Activated T-cell treated with anti-CD3 and anti-CD28 coated beads for 48 hours (primary cell): ENCODE measurements at regions not wholly inside any gene's neighbourhood (a gene's known extent, or its start where the extent isn't known, plus 50 kb on each side); places are given as distances from the start of the nearest gene placed in this dataset.

Source experiments
- DNase-seq: peaks from one replicate; pipeline ENCODE4 v3.0.0-alpha.2; 2020; ENCODE audit warnings: low read depth

GRCh38 chr4:24244663-24245490, 339.5 kb downstream of the DHX15 start:
- DNase-seq = no peak

GRCh38 chr4:24243641-24244040, 340.7 kb downstream of the DHX15 start:
- DNase-seq = no peak

DNA sequence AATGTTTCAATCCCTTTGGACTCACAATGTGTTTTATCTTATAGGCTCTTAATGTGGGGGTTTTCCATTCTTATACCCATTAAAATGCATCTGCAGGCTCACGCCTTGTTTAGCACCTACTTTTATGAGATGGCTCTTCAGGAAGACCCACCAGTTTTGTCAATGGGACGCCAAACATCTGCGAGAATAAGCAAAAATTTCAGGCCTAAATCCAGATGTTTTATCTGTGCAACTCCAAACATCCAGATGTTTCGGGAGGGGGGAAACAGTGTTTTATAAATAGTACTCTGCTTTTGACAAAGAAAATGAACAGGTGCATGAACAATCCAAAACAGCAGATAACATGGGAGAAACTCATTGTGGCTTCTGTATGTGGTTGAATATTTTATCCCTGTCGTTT, 342.8 kb downstream of the DHX15 start:
- no peak for DNase-seq

DNA sequence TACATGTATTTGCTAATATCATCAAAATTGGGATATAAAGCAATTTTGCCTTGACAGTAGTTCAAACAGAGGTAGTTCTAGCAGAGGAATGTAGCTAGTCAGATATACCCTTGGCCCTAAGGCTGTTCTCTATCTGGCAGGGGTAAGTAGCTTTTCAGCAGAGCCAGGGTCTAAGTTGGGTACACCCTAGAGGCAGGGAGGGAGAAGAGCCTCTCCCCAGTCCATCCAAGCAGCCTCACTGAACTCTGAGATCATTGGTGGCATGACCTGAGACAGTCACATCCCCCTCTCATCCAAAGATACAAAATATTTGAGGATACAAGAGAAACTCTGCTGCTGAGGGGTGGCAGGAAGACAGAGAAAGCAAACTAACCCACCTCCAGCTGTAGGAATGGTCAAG, 343.7 kb downstream of the DHX15 start:
- no peak for DNase-seq

DNA sequence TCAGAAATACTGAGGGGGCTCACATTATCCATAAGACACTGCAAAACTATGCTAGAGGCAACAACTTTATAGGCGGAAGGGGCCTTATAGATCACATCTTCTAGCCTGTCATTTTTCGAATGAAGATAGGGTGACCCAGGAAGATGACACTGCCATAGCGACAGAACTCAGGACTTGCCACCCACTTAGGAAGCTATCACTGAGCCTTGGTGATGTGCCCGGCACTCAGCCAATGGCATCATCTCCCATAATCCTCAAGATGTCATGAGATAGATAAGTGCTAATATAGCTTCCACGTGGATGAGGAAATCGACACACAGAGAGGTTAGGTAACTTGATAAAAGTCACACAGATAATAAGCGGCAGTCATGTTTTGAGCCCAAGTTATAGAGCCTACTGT, 346.6 kb downstream of the DHX15 start:
- no peak for DNase-seq

- DNase-seq = no peak
Measured at GRCh38 chr4:24236532-24236931, 346.7 kb upstream of the PPARGC1A start.

- DNase-seq = no peak
Measured at GRCh38 chr4:24236120-24236519, 346.3 kb upstream of the PPARGC1A start.

- no peak for DNase-seq
Measured at GRCh38 chr4:24235618-24236017, 345.8 kb upstream of the PPARGC1A start.

DNA sequence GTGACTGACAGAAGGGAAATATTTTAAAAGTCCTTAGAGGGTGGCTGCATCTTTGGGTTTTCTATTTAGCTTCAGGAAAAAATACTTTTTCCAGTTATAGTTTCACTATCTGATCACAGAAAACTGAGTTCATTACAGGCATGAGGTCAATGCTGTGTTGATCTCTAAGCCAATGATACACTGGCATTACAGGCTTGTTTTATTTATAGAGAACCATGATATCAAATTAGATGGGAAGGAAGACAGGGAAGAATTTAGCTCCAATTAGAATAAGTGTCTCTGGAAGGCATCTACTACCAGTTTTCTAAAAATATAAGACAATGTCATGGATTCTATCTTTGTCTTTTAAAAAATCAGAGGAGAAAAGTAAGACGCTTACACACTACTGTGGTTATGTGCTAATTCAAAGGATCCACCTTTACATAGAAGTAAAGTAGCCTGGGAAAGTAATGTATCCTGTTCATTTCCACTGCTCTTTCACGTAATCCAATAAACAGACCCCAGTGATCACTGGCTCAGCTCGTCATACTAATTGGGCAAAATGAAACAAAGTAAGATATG, 344.5 kb upstream of the PPARGC1A start:
- DNase-seq = no peak

DNA sequence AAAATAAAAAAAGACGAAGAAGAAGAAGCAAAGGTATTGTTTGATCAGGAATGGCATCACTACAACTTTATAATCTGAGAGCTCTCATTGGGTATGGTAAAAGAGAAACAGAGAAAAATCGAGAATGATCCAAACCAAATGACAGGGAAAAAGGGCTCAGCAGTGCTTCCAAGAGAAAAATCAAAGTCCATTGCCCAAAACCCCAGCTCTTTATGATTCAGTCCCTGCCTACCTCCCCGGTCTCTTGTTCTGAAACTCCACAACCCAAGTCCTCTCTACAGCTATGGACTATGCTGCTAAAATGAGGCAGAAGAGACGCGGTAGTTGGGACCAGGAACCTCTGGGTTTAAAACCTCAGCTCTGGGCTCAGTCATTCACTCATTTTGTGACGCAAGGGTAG, 341.1 kb upstream of the PPARGC1A start:
- no peak for DNase-seq

DNA sequence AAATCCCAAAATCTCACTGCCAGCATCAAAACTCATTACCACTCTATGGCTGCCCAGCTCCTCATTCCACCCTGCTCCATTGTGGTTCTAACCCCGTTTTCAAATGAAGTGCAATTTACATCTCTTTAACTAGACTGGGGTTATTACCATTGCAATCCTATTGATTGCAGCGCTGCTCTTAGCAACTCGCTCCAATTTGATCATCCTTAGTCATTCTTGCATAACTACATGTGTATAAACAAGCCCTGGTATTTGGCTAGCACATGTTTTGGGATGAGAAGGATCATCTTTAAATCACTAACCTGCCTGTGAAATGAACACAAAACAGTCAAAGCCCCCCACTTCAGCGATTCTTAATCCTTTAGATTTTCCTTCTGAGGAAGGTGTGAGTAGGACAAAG, 340.1 kb upstream of the PPARGC1A start:
- no peak for DNase-seq

DNA sequence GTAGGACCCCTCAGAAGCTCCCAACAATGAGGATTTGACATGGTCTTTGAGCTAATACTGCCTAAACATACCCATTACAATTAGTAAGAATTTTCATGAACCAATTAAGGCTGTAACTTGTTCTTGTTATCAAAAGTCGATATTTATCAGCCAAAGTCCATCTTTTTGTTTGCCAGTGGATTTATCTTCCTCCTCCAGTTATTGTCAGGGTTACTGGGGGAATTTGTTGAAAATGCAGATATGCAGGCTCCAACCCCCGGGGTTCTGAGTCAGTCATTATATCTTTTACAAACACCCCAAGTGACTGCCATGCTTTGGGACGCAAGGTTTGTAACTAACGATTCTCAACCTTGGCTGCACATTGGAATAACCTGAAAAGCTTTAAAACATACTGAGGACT, 338.8 kb upstream of the PPARGC1A start:
- DNase-seq = no peak

DNA sequence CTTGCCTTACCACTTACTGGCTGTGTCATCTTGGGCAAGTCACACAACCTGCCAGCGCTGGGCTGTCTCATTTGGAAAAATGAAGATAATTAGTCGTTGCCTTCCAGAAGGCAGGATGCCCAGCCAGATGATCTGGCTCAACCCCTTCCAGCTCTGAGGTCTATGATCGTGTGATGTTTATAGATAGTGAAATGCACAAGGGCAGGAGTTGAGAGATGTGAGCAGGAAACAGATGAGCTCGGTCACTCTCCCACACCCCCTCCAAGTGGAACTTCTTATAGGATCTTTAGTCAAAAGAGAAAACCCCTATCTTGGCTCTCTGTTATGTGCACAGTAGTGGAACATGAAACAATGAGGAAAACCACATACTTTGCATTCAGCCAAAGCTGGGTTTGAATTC, 336.8 kb upstream of the PPARGC1A start:
- no peak for DNase-seq

GRCh38 chr4:24226023-24226422, 336.2 kb upstream of the PPARGC1A start:
- no peak for DNase-seq

DNA sequence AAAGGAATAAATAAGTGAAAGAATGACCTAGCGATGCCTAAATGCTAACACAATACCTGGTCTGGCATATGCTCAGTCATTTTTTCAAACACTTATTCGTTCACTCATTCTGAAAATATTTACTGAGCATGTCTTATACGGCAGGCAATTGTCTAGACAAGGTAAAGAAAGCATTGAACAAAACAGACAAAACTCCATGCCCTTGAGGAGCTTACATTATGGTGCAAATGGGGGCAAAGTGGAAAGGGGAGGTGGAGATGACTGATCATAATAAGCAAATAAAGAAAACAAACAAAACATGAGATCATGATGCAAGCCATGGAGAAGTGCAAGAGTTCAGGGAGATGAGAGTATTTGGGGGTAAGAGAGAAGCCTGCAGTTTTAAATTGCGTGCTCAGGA, 334.6 kb upstream of the PPARGC1A start:
- DNase-seq = no peak

GRCh38 chr4:24219209-24219608, 329.4 kb upstream of the PPARGC1A start:
- DNase-seq = no peak

DNA sequence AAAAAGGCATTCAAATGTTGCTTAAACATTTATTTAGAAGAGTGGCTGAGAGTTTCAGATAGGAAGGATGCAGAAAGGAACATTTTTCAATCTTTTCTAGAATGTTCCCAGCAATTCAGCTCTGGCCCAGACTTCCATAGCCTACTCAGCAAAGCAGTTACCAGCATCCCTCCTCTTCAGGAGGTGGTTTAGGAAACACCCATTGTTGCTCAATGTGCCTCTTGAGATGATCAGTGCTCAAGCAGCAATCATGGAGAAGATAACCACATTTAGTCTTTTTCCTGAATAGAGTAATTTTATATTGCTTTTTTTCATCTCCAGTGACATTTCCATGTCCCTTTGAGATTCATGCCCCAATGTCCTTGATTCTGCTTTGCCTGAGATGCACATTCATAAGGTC, 328.7 kb upstream of the PPARGC1A start:
- no peak for DNase-seq

DNA sequence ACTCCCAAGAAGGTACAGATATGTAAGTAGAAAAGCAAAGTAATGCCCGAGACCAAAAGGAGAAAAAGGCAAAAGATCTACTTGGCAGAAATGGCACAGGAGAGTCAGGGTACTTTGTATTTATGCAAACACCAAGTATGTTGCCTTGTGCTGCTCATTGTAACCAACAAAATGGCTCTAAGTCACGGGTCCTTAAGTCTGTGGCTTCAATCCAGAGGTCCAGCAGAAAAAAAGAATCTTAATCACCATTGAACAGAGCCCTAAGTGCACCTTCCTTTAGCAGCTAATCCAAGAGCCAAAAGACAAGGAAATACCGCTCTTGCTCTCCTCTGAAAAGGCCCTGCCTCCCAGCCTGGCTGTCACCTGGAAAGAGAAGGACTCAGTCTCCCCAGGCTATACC, 324.9 kb upstream of the PPARGC1A start:
- no peak for DNase-seq

DNA sequence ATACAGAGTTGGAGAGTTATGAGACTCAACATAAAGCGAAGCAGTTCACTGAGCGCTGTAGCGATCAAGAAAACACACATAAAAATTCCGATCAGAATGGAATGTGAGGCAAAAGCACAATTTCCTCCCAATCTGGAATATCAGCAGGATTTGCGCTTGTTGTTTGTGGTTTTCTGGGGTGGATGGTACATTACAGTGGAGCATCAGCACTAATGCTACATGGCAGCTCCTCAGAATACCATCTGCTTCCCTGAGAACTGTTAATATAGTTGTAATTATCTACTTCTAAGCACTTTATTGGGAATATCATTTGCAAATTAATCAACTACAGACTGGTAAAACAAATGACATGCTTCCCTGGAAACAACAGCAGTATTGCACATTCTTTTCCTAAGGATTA, 324.1 kb upstream of the PPARGC1A start:
- no peak for DNase-seq

DNA sequence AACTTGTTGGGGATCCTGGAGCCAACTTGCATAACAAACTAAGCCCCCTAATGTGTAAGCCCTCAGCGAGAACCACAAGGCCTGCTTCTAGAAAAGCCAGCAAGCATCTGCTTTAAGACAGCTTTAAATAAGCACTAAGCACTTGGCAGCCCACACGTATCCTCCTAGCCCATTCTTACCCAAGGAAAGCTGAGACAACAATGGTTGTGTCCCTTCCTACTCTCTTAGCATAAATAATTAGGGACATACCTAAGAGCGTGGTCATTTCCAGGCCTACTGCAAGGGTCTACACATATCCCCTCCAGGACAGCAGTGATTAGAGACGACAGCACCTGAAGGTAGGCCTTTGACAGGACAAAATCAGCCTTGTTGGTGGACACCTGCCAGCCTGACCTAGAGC, 322.8 kb upstream of the PPARGC1A start:
- no peak for DNase-seq

DNA sequence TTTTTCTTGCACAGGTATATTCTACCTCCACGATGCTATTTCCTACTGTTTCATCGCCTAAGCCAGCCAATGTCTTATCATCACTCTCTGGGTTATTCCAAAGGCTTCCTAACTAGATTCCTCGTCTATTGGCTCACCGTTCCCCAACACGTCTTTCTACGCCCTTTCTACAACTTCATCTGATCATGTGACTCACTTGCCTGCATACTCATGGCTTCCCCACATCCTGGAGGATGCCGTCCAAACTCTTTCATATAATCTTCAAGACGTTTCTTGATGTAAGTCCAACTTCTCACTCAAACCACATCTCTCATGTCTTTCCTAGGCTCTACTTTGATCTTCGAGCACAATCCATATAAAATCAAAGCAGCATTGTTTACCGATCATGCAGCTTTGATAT, 322.0 kb upstream of the PPARGC1A start:
- DNase-seq = no peak

- no peak for DNase-seq
Measured at GRCh38 chr4:24210332-24210902, 320.6 kb upstream of the PPARGC1A start.

- no peak for DNase-seq
Measured at GRCh38 chr4:24209906-24210305, 320.1 kb upstream of the PPARGC1A start.

DNA sequence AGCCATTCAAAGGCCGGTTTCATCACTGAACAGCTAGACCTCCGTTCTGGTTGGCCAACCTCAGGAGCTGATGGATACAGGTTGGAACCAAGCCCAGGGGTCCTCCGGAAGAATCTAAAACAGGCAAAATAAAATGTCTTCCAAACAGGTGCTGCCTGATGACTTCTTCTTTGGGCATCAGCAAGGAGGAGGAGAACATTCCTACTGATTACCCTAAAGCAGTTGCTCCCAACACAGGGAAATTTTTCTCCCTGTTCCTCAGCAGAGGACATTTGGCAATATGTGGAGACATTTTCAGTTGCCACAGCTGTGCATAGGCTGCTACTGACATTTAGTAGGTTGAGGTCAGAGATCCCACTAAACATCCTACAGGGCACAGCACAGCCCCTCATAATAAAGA, 319.3 kb upstream of the PPARGC1A start:
- DNase-seq = no peak
